H4 (cell line): ENCODE measurements at regions not wholly inside any gene's neighbourhood (a gene's known extent, or its start where the extent isn't known, plus 50 kb on each side); places are given as distances from the start of the nearest gene placed in this dataset.

ENCODE experiments used
- DNase-seq: peaks from one replicate; pipeline ENCODE4 v3.0.0-alpha.2; 2015; ENCODE audit warnings: low spot score

DNA sequence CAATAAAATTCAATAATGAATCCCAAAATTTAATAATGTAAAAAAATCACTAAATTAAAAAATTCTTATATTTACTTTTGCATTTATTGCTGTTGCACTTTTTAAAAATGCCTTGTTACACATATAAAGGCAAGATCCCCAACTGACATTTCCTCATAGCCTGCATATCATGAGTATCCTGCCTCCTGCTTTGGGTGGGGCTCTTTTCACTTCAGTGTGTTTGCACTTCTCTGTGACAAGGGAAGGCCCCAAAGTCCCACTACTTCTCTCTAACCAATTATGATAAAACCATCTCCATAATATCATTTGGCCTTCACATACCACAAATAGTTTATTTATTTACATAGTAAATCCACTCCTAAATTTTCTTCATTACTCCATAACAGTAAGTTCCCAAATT, 446.1 kb upstream of the MARCKS start:
- DNase-seq, result no peak

GRCh38 chr6:113412589-113413357, 444.4 kb upstream of the MARCKS start:
- no peak for DNase-seq

- peak; percentile 56 for DNase-seq
These were observed 442.6 kb upstream of the MARCKS start for GRCh38 chr6:113414511-113414910.

DNA sequence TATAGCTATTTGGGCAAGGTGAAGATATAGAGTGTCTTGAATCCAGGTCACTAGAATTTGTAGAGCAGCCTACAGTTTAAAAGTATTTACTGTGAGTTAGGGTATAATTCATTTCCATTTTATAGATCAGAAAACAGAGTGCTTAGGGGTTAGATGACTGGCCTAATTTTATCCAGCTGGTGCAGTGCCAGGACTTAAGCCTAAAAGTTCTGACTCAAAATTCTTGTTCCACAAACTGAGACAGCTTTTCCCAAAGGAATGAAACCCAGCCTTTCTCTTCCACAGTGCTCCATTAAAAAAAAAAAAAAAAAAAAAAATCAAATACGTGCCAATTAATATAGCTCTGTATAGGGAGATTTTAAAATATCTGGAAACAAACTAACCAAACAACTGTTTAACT, 441.0 kb upstream of the MARCKS start:
- DNase-seq, result no peak

- DNase-seq, result no peak
These were observed 436.9 kb upstream of the MARCKS start for GRCh38 chr6:113420290-113420689.

DNA sequence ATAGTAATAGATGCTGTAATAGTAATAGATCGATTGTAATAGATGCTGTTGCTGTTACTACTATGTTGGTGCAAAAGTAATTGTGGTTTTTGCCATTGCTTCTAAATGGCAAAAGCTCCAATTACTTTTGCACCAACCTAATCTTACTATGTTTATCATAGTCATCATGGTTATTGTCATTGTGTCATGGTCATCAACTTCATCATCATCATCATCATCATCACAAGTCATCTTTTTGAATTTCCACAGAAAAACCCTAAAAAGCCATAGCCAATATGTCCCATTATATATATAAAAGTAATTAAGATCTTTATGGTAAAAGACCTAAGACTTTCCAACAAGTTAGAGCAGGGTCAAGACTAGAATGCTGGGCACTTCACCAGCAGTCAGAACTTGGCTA, 435.1 kb upstream of the MARCKS start:
- DNase-seq, result no peak

GRCh38 chr6:113423956-113424355, 433.2 kb upstream of the MARCKS start:
- DNase-seq, result no peak

DNA sequence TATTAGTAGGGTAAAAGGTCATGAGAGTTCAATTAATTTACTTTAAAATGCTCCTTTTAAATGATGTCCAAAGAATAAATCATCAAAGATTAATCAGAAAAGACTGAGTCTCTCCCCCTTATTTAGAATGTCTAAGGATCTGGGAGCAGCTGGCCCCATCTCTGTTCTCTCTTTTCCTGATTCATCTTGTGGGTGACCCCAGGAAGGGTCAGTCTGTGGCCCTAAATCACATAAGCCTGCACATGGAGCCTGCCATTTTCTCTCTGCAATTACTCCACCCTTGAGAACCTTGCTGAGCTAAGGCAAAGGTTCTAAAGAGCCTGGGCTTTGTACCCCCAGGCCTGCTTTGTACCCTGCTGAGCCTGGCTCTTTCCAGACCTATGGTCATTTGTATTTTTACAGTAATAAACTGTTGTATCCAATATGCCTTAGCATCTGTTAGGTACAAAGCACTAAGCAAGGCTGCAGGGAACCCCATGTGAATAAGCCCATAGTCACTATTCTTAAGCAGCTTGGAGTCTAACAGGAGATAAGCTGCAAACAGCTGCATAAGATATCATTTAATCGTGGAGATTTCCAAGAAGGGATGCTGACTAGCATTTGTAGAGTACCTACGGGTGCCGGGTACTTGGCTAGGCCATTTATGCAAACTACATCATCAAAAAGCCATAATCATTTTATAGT, 431.0 kb upstream of the MARCKS start:
- DNase-seq, result no peak

GRCh38 chr6:113427617-113428016, 429.5 kb upstream of the MARCKS start:
- DNase-seq, result no peak

- DNase-seq, result no peak
These were observed 428.4 kb upstream of the MARCKS start for GRCh38 chr6:113428702-113429101.

DNA sequence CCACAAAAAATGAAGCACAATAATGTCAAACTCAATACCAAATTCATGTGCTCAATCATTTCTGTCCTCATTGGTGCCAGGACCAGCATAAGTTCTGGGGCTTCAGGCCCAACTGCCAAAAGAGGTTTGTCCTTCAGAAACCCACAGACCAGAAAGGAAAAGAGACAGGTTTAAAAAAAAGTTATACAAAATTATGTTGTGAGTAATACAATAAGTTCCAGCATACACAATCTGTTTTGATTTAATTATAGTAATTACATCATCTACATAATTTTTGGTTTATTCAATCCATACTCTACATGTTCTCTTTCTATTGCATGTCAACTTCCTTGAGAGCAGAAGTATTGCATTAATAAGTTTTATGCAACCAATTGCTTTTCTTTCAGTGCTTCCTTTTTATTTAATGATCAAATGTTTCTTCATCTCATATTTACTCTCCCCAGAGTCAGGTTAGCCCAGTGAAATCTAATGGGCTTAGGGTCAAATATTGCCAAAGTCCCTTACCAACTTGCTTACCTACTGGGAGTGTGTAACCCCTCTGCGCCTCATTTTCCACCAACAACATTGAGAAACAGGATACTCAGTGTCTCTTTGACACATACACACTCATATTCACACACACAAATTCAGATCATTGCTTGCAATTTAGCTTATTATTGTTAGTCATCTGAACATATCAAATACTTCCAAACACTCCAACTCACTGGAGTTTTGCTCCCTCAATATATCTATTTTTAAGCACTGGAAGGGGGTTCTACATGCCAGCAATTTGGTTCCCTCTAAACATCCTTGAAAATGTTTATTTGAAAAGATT, 424.4 kb upstream of the MARCKS start:
- no peak for DNase-seq

GRCh38 chr6:113433335-113433991, 423.7 kb upstream of the MARCKS start:
- DNase-seq, result peak; percentile 56

- no peak for DNase-seq
These were observed 422.5 kb upstream of the MARCKS start for GRCh38 chr6:113434641-113435040.

GRCh38 chr6:113437566-113437965, 419.6 kb upstream of the MARCKS start:
- DNase-seq, result no peak

DNA sequence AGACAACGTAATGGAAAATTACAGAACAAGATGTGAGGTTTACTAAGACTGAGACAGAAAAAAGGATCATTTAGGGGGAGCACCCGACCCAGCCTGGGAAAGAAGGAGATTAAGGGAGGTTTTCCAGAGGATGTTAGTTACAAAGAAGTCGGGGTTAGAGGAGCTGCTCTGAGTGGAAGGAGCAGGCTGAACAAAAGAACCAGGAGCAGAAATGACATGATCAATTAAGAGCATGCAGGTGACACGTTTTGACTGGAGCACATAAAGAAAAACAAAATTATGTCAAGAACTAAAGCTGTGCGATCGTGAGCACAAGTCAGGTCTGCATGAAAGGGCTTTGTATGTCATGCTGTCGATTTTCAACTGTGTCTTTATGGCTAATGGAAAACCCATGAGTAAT, 417.3 kb upstream of the MARCKS start:
- no peak for DNase-seq

DNA sequence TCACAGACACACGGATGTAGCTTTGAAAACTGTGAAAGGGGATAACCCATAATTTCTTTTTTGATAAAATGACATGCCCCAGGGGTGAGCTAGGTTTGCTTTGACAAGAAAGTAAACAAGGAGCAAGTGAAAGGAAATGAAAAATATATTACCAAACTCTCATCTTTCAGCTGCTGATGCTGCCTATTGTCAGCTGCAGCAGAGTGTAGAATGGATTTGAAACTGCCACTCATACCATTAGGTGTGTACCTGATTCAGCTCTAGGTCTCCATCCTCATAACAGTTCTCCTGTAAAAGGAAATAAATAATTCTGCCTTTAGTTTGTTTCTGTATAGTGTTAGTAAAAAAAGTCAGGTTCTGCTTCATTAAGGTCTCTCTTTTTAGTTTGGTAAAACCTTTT, 415.1 kb upstream of the MARCKS start:
- no peak for DNase-seq

DNA sequence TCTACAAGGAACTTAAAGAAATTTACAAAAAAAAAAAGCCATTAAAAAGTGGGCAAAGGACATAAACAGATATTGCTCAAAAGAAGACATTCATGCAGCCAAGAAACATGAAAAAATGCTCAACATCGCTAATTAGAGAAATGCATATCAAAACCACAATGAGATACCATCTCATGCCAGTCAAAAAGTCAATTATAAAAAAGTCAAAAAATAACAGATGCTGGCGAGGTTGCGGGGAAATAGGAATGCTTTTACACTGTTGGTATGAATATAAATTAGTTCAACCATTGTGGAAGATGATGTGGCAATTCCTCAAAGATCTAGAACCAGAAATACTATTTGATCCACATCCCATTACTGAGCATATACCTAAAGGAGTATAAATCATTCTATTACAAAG, 411.9 kb upstream of the MARCKS start:
- DNase-seq, result no peak

DNA sequence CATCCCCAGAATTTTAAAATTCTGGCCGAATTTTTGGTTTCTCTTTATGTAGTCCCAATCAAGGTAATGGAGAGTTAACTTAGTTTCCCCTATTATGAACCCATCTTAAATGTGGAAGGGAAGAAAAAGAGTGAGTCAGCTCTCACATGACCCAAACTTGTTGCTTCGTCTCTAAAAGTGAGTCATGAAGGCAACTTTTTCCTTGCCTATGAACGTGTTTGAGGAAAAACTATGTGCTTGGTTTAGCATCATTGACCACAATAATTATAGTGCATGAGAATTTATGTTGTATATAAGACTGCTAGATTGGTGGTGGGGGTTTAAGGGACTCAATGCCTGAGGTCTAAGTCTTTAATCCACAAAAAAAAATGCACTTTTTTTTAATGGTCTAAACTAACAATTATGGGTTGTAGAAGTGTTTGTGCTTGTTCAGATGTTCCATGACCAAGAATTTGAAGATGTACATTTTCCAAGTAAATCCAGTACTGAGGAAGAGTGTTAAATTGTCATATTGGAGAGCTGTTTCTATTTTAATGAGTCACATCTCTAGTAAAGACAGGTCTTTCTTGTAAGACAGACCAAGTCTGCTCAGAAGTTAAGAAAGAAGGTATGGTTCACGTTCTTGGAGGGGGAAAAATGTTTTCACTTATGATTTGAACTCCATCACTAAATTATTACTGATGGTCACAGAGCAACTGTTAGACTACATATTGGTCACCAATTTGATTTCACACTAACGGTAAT, 409.9 kb upstream of the MARCKS start:
- DNase-seq, result peak; percentile 83

- DNase-seq, result no peak
These were observed 408.1 kb upstream of the MARCKS start for GRCh38 chr6:113449051-113449450.

DNA sequence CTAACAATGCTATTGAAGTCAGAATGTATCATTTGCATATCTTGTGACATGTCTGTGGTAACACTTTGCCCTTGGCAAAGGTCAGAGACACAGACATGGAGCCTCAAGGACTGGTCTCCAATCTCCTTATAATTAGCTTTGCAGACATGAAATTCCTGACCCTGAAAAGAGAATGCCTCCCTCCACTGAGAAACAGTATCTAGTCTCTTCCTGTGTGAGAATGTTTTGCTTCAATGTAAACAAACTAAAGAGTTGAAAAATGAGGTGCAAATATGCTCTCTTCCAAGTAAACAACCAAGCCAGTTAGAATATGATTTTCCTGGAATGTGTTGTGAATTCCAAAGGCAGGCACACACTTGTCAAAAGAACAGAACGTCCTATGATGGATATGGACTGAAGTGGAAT, 407.1 kb upstream of the MARCKS start:
- DNase-seq, result no peak

DNA sequence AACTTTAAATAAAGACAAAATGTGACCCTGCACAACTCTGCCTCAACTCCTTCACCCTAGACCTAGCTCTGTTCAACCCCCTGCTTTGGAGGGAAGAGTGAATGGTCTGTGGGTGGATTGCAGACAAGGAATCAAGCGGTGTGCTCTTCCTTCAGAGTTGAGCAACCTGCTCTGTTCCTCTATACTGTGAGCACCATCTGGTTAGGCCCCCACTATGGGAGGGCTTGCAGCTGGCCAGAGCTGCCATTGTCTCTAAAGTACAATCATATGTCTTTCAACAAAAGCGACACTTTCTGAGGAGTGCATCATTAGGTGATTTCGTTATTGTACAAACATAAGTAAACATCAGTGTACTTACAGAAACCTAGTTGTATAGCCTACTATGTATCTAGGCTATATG, 406.1 kb upstream of the MARCKS start:
- no peak for DNase-seq
